ENCODE measurements at regions not wholly inside any gene's neighbourhood (a gene's known extent, or its start where the extent isn't known, plus 50 kb on each side); places are given as distances from the start of the nearest gene placed in this dataset.

- TF ChIP-seq CTCF (IDR thresholded peaks at IDR 0.05), result no peak
- no peak for TF ChIP-seq ZFX (IDR thresholded peaks at IDR 0.05; ENCODE audit: borderline replicate concordance)
Observed at GRCh38 chr7:119908948-119909347, 364.0 kb upstream of the KCND2 start.

All from 22Rv1 (cell line).